ENCODE measurements at regions not wholly inside any gene's neighbourhood (a gene's known extent, or its start where the extent isn't known, plus 50 kb on each side); places are given as distances from the start of the nearest gene placed in this dataset.

DNA sequence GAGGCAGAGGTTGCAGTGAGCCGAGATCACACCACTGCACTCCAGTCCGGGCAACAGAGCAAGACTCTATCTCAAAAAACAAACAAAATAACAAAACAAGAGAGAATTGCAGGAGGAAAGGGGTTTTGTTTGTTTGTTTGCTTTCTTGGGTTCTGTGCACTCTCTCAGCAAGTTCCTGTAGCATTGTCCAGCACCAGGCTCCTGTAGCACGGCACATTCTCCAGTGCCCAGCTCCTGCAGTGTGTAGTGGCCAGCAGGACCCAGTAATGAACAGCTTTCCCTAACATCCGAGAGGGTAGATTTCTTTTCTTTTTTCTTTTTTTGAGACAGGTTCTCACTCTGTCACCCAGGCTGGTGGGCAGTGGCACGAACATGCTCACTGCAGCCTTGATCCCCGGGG is 60.5 kb upstream of the USP9X start:
- no peak overlapping the region for H3K14ac ChIP-seq (ENCODE audit: insufficient read depth, low read length)
- no peak overlapping the region for H3K4me2 ChIP-seq (ENCODE audit: insufficient read depth, insufficient read length, low read length)
- H3K4me1 ChIP-seq (ENCODE audit: insufficient read depth, low read length): peaks cover 11% of the 10 kb centered on the region; the same call in 1 of the 2 replicates
- Mint-ChIP-seq H3K27ac (peak overlapping the region; percentile 68 to 98 (median 98); a peak in 6 of 7 replicates), H3K4me3 (no peak overlapping the region), H3K4me1 (peaks cover 26 to 37% of the 10 kb centered on the region in 2 experiments), H3K36me3 (ENCODE audit: insufficient read depth in 1 of 3, low read depth in 3 of 3) (peaks cover 0 to 14% (median 9%) of the 10 kb centered on the region in 3 experiments; a peak in 5 of 7 replicates), H3K27me3 (ENCODE audit: low read depth) (no peaks in the 10 kb centered on the region), H3K9me3 (peaks cover 53 to 55% of the 10 kb centered on the region in 2 experiments)
- H3K27ac ChIP-seq (ENCODE audit: insufficient read length, low read depth, low read length): peak overlapping the region; percentile 30
- H4K5ac ChIP-seq (ENCODE audit: insufficient read length, low read depth, low read length): no peak overlapping the region
- H3K23me2 ChIP-seq (ENCODE audit: insufficient read length, low read depth, low read length, poor library complexity, severe bottlenecking): no peaks in the 10 kb centered on the region
- no peaks in the 10 kb centered on the region for H3K27me3 ChIP-seq (ENCODE audit: insufficient read depth, low read length)
- no peak overlapping the region for H3K4ac ChIP-seq (ENCODE audit: low read depth, low read length)
- H3T11ph ChIP-seq (ENCODE audit: low read length): no peak overlapping the region
- H3K23ac ChIP-seq (ENCODE audit: insufficient read length, low read depth, low read length): no peak overlapping the region
- H2AFZ ChIP-seq (ENCODE audit: low read length): no peak overlapping the region
- no peak overlapping the region for H3K56ac ChIP-seq (ENCODE audit: insufficient read length, low read depth, low read length)
- H3K18ac ChIP-seq (ENCODE audit: insufficient read length, low read depth, low read length): no peak overlapping the region
- WGBS (ENCODE audit: extremely low coverage, insufficient read length, low lambda C conversion rate): no CpG with 5 or more reads among the region's 6 CpGs
- H3K9ac ChIP-seq (ENCODE audit: extremely low read depth, insufficient read length, low read length): no peak overlapping the region
- H2BK120ac ChIP-seq (ENCODE audit: low read depth, low read length, poor library complexity, severe bottlenecking): no peak overlapping the region
- H2BK20ac ChIP-seq (ENCODE audit: low read depth, low read length, poor library complexity, severe bottlenecking): no peak overlapping the region
- TF ChIP-seq, protein P1, sequence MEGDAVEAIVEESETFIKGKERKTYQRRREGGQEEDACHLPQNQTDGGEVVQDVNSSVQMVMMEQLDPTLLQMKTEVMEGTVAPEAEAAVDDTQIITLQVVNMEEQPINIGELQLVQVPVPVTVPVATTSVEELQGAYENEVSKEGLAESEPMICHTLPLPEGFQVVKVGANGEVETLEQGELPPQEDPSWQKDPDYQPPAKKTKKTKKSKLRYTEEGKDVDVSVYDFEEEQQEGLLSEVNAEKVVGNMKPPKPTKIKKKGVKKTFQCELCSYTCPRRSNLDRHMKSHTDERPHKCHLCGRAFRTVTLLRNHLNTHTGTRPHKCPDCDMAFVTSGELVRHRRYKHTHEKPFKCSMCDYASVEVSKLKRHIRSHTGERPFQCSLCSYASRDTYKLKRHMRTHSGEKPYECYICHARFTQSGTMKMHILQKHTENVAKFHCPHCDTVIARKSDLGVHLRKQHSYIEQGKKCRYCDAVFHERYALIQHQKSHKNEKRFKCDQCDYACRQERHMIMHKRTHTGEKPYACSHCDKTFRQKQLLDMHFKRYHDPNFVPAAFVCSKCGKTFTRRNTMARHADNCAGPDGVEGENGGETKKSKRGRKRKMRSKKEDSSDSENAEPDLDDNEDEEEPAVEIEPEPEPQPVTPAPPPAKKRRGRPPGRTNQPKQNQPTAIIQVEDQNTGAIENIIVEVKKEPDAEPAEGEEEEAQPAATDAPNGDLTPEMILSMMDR (conservative IDR thresholded peaks at IDR 0.05): no peak
- H2BK5ac ChIP-seq (ENCODE audit: insufficient read length, low read length): no peak overlapping the region
- H4K20me1 ChIP-seq (ENCODE audit: control insufficient read depth, insufficient read depth, insufficient read length): no peaks in the 10 kb centered on the region
- H4K8ac ChIP-seq (replicated peaks; ENCODE audit: insufficient read length, low read depth, low read length): no peak overlapping the region
- DNase-seq: no peak
- H2BK15ac ChIP-seq (ENCODE audit: low read depth, low read length): no peak overlapping the region
- no peaks in the 10 kb centered on the region for H3K79me2 ChIP-seq (ENCODE audit: insufficient read depth, low read length)
- H4K91ac ChIP-seq (ENCODE audit: insufficient read length, low read depth, low read length): no peak overlapping the region
- no peak overlapping the region for H2AK5ac ChIP-seq (ENCODE audit: insufficient read length, low read length)
- no peak overlapping the region for H2BK12ac ChIP-seq (ENCODE audit: insufficient read length, low read depth, low read length)
- H3K9me3 ChIP-seq (ENCODE audit: control insufficient read depth, low read depth, low read length): no peaks in the 10 kb centered on the region
- H3K79me1 ChIP-seq (ENCODE audit: insufficient read depth, low read depth, low read length, poor library complexity, severe bottlenecking): no peaks in the 10 kb centered on the region
